ENCODE measurements at regions not wholly inside any gene's neighbourhood (a gene's known extent, or its start where the extent isn't known, plus 50 kb on each side); places are given as distances from the start of the nearest gene placed in this dataset.

DNA sequence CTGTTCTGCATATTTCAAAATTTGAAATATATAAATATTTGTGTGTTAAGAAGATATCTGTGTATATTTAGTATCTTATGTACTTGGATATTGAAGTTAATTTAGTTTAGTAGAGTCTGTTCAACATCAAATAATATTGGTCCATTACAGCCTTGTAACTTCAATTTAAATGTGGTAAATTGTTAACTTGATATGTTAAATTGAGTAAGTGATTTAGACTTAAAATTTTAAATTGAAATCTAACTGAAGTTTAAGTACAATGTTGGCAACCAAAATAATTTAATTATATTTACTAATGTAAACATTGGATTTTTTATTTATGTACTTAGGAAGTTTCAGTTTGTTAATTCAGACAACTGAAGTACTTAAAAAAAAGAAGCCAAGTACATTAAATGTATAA is 343.9 kb upstream of the DNAJC19 start:
- TF ChIP-seq CTCF (IDR thresholded peaks at IDR 0.05) (no peak), POLR2A (IDR thresholded peaks at IDR 0.05) (no peak)

Data from heart left ventricle (tissue), 13 donors.